GM19238 (cell line): ENCODE measurements at regions not wholly inside any gene's neighbourhood (a gene's known extent, or its start where the extent isn't known, plus 50 kb on each side); places are given as distances from the start of the nearest gene placed in this dataset.

Experiments
- DNase-seq: peaks from one replicate; pipeline ENCODE4 v3.0.0; 2011; ENCODE audit warnings: low spot score; ENCODE audit not compliant: insufficient read length

GRCh38 chr2:176710657-176711186 lies 441.5 kb downstream of the MTX2 start:
- DNase-seq, result no peak

- no peak for DNase-seq
Observed at GRCh38 chr2:176725873-176726645, 456.8 kb downstream of the MTX2 start.

- no peak for DNase-seq
Observed at GRCh38 chr2:176727696-176728095, 458.5 kb downstream of the MTX2 start.

GRCh38 chr2:176729706-176730569 lies 460.7 kb downstream of the MTX2 start:
- DNase-seq, result no peak

DNA sequence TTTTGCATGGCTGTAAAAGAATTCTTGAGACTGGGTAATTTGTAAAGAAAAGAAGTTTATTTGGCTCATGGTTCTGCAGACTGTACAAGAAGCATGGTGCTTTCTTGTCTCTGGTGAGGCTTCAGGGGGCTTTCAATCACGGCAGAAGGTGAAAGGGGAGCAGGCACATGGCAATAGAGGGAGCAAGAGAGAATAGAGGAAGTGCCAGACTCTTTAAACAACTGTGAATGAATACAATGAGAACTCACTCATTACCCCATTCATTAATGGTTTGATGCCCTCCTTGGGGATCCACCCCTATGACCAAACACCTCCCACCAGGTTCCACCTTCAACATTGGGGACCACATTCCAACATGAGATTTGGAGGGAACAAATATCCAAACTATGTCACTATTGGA lies 463.5 kb downstream of the MTX2 start:
- DNase-seq, result no peak

- no peak for DNase-seq
Observed at GRCh38 chr2:176733698-176734430, 464.6 kb downstream of the MTX2 start.

DNA sequence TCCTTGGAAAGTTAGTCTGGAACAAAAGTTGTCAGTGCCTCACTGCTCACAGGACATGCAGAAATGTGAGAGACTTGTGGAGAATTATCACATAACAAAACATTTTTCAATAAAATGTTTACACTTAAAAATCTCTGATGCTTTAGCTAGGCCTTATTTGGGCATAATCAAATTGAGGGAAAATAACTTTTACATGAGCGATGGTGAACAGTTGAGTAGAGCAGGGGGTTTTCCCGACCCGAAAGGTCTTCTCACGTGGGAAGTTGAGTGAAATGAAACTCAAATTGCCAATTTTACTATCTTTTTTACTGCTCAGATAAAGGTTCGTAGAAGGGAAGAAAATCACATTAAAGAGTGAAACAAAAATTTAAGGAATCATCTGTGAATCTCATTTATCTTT lies 465.6 kb downstream of the MTX2 start:
- no peak for DNase-seq

GRCh38 chr2:176742271-176742670 lies 470.3 kb upstream of the HNRNPA3 start:
- DNase-seq, result no peak

DNA sequence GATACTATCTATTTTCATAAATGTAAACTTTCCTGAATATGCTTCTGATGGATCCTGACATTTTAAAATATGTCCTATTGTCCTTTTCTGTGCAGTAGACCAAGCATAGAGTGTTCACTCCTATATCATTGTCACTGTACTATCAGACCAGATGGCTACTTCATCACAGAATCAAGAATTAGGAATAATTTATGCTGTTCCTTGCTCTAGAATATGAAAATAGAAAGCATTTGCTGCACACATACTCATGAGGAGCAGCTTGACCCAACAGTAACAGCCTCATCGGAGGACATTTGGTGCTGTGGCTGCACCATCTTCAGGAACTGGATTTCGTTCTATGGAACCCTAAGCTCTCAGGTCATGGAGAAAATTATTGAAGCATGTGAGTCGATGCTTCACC lies 468.9 kb upstream of the HNRNPA3 start:
- DNase-seq, result no peak

- DNase-seq, result no peak
Observed at GRCh38 chr2:176744146-176744545, 468.4 kb upstream of the HNRNPA3 start.

DNA sequence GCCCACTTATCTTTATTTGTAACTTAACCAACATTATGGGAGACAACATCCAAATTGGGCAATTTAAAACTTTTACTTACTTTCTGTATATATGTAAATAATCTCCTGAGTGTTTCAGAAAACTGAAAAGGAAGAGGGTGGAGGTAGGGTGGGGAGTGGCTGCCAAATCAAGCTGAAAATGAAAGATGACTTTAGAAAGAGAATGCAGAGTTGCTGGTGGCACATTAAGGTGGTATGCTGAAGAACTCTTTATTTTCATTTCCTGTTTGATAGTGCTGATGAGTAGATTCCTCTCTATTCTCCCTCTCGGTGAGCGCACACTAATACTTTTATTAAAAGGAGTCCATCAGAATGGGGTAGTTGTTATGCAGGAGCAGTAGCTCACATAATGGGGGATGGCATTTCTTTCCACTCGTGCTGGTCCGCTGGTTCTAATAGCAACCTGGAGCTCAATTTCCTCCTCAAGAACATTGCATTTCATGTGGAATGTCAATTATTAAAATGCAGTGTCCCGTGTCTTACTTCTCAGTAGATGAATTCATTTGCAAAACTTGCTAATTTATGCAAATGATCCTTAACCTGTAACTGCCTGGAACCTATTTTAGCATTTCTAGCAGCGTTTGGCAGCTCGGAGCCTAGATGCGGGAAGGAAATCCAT lies 466.9 kb upstream of the HNRNPA3 start:
- no peak for DNase-seq

DNA sequence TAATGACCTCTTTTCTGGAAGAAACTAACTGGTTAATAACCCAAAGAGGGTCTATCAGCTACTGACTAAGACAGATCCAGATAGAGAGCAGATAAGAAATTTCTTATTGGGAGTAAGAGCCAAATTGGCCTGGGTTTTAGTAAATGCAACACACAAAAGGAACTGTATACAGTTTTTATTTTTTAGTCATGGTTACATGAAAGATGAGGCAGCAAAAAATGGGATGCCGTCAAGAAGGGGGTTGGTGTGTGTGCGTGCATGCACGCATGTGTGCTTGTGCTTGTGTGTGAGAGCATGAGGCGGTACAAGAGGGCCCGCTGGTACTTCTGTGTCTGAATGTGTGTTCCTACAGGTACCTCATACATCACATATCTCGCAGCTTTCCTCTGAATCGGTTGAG lies 466.2 kb upstream of the HNRNPA3 start:
- no peak for DNase-seq

GRCh38 chr2:176747506-176747905 lies 465.1 kb upstream of the HNRNPA3 start:
- DNase-seq, result no peak

- no peak for DNase-seq
Observed at GRCh38 chr2:176747928-176748327, 464.7 kb upstream of the HNRNPA3 start.

DNA sequence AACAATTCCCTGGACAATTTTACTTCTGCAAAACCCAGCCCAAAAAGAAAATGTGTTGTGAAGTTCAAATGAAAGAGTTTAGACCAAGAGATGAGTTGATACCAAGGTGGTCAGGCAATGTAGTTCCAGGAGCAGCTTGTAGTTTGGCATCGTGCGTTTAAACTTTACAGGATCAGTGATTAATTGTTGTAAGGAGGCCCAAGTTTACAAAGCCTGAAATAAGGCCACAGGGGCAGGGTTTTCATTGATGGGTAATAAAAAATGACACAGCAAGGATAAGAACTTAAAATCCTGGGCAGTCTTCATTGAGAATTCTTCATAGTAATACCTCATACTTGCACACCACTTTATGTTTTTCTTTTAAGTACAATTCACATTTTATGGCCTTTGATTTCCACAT lies 463.9 kb upstream of the HNRNPA3 start:
- no peak for DNase-seq

GRCh38 chr2:176751314-176752227 lies 461.0 kb upstream of the HNRNPA3 start:
- no peak for DNase-seq

GRCh38 chr2:176752295-176752694 lies 460.3 kb upstream of the HNRNPA3 start:
- no peak for DNase-seq

GRCh38 chr2:176753205-176753604 lies 459.4 kb upstream of the HNRNPA3 start:
- no peak for DNase-seq

DNA sequence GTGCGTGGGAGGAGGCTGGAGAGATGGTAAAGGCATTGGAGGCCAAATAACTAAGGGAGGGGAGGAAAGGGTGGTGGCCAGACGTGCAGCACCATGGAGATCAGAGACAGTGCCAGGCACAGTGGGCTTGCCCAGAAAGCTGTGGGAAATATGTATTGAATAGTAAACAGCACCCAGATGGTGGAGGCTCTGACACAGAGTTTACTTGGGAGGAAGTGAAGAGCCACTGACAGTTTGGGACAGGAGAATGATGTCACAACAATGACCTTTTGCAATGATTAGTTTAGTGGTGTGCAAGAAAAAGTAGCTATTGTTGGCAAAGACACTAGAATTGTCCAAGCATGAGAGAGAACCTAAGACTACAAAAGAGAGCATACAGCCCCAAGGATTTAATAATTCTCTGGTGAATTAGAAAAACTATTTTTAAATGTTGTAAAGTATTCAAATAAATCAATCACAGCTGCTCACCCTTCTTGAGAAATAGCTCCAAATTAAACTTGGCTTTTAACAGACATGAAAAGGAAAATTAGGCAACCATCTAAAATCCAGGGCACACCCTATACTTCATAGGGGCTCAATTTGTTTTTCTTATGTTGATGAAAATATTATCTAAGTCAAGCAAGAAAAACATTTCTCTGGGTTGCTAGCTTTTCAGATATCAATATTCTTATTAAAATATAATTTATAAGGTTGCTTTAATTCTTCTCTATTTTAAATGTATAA lies 458.7 kb upstream of the HNRNPA3 start:
- DNase-seq, result no peak
